ENCODE measurements at regions not wholly inside any gene's neighbourhood (a gene's known extent, or its start where the extent isn't known, plus 50 kb on each side); places are given as distances from the start of the nearest gene placed in this dataset.

- TF ChIP-seq, protein P1, sequence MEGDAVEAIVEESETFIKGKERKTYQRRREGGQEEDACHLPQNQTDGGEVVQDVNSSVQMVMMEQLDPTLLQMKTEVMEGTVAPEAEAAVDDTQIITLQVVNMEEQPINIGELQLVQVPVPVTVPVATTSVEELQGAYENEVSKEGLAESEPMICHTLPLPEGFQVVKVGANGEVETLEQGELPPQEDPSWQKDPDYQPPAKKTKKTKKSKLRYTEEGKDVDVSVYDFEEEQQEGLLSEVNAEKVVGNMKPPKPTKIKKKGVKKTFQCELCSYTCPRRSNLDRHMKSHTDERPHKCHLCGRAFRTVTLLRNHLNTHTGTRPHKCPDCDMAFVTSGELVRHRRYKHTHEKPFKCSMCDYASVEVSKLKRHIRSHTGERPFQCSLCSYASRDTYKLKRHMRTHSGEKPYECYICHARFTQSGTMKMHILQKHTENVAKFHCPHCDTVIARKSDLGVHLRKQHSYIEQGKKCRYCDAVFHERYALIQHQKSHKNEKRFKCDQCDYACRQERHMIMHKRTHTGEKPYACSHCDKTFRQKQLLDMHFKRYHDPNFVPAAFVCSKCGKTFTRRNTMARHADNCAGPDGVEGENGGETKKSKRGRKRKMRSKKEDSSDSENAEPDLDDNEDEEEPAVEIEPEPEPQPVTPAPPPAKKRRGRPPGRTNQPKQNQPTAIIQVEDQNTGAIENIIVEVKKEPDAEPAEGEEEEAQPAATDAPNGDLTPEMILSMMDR (IDR thresholded peaks at IDR 0.05; ENCODE audit: insufficient read depth, low read depth, low read length, missing control alignments), result no peak
- DNase-seq (ENCODE audit: low read depth), result no peak
- H3K4me3 ChIP-seq (ENCODE audit: low read length), result no peak overlapping the region
Observed at GRCh38 chr2:5535301-5535700, 156.9 kb upstream of the SOX11 start.

GRCh38 chr2:5537180-5537688 lies 154.9 kb upstream of the SOX11 start:
- H3K4me3 ChIP-seq (ENCODE audit: low read length), result no peak overlapping the region
- TF ChIP-seq, protein P1 (IDR thresholded peaks at IDR 0.05; ENCODE audit: insufficient read depth, low read depth, low read length, missing control alignments), result no peak
- no peak for DNase-seq (ENCODE audit: low read depth)

DNA sequence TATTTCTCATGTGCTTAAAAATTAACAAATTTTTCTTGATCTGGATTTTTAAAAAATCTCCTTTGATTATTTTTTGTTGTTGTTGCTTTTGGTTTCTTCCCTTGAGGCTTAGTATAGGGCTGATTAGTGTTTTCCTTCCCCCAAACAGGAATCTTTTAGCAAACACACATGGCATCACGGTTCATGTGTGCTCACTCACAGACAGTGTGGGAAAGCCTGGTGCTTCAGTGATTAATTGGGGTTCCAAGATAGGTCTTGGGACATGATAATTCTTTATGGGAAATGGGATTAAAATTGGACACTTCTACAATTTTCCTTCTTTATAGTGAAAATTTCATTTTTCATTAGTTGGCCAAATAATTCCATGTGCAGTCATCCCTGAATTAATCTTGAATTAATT lies 153.9 kb upstream of the SOX11 start:
- no peak for DNase-seq (ENCODE audit: low read depth)
- no peak overlapping the region for H3K4me3 ChIP-seq (ENCODE audit: low read length)
- TF ChIP-seq, protein P1 (IDR thresholded peaks at IDR 0.05; ENCODE audit: insufficient read depth, low read depth, low read length, missing control alignments), result no peak

- no peak for DNase-seq (ENCODE audit: low read depth)
- TF ChIP-seq, protein P1 (IDR thresholded peaks at IDR 0.05; ENCODE audit: insufficient read depth, low read depth, low read length, missing control alignments), result no peak
- H3K4me3 ChIP-seq (ENCODE audit: low read length), result no peak overlapping the region
Observed at GRCh38 chr2:5538772-5539171, 153.4 kb upstream of the SOX11 start.

GRCh38 chr2:5539282-5540165 lies 152.7 kb upstream of the SOX11 start:
- no peak for DNase-seq (ENCODE audit: low read depth)
- no peak overlapping the region for H3K4me3 ChIP-seq (ENCODE audit: low read length)
- TF ChIP-seq, protein P1 (IDR thresholded peaks at IDR 0.05; ENCODE audit: insufficient read depth, low read depth, low read length, missing control alignments), result no peak

GRCh38 chr2:5540856-5541255 lies 151.3 kb upstream of the SOX11 start:
- DNase-seq (ENCODE audit: low read depth), result no peak
- H3K4me3 ChIP-seq (ENCODE audit: low read length), result no peak overlapping the region
- TF ChIP-seq, protein P1 (IDR thresholded peaks at IDR 0.05; ENCODE audit: insufficient read depth, low read depth, low read length, missing control alignments), result no peak

Data from epithelial cell of esophagus (primary cell).